Spleen (tissue), 11 donors: ENCODE measurements at regions not wholly inside any gene's neighbourhood (a gene's known extent, or its start where the extent isn't known, plus 50 kb on each side); places are given as distances from the start of the nearest gene placed in this dataset.

ENCODE experiments used
- DNase-seq: peaks from one replicate; pipeline ENCODE4 v3.0.0-alpha.2; 2020
- H3K27ac ChIP-seq, 8 donors: fragments of 200-600 bp; sonication (generic) in 7 of 8; 1 replicate in 4 of 8; 2 replicates in 4 of 8; pipeline versions ENCODE4 v1.5.0 to v1.8.0; 2016 to 2021; ENCODE audit warnings: inconsistent platforms in 4 of 8, mild to moderate bottlenecking in 4 of 8, moderate library complexity in 1 of 8
- H3K27me3 ChIP-seq, 7 donors: fragments of 200-600 bp; sonication (generic) in 6 of 7; replicated peaks in 1 of 7; 1 replicate in 4 of 7; 2 replicates in 3 of 7; pipeline versions ENCODE4 v1.5.0 to v1.8.0; 2016 to 2021; ENCODE audit warnings: inconsistent platforms in 3 of 7, mild to moderate bottlenecking in 1 of 7
- H3K36me3 ChIP-seq, 6 donors: fragments of 200-600 bp; sonication (generic) in 5 of 6; 1 replicate in 4 of 6; 2 replicates in 2 of 6; pipeline versions ENCODE4 v1.5.0 to v1.8.0; 2016 to 2021; ENCODE audit warnings: inconsistent platforms in 2 of 6
- H3K4me1 ChIP-seq, 6 donors: fragments of 200-600 bp; sonication (generic) in 5 of 6; 1 replicate in 3 of 6; 2 replicates in 3 of 6; pipeline versions ENCODE4 v1.5.0 to v1.8.0; 2016 to 2021; ENCODE audit warnings: inconsistent platforms in 3 of 6
- H3K4me3 ChIP-seq, 8 donors: fragments of 200-600 bp; sonication (generic) in 7 of 8; 1 replicate in 4 of 8; 2 replicates in 4 of 8; pipeline versions ENCODE4 v1.5.0 to v1.8.0; 2016 to 2021; ENCODE audit warnings: inconsistent platforms in 4 of 8, mild to moderate bottlenecking in 4 of 8, moderate library complexity in 2 of 8
- H3K9me3 ChIP-seq, 8 donors: fragments of 200-600 bp; sonication (generic) in 7 of 8; 1 replicate in 4 of 8; 2 replicates in 4 of 8; pipeline versions ENCODE4 v1.5.0 to v1.8.0; 2016 to 2021; ENCODE audit warnings: inconsistent platforms in 4 of 8
- POLR2A ChIP-seq, 3 donors: fragments of 450-650 bp; IDR thresholded peaks; one replicate each; pipeline ENCODE4 v1.5.1; 2017; ENCODE audit warnings: antibody characterized with exemption in 3 of 3, mild to moderate bottlenecking in 1 of 3
- POLR2AphosphoS5 ChIP-seq, 3 donors: sonication (generic); formaldehyde crosslinking; IDR thresholded peaks; one replicate each; pipeline ENCODE4 v1.5.1; 2017; ENCODE audit warnings: antibody characterized with exemption in 3 of 3
- WGBS, 5 donors: extraction: QIAGEN DNeasy Blood & Tissue Kit in 3 of 5; methylation state at CpG; one replicate each; pipeline versions ENCODE4 v1.1.5 to v1.1.7; 2013 to 2018; 5-methylcytosine and 5-hydroxymethylcytosine counted together
- intact Hi-C: fragments of 100-400 bp; cut with DNase I; formaldehyde crosslinking; loops from one replicate; pipeline ENCODE4 v1.15.0; 2023; ENCODE audit warnings: low total_unique reads
- TF ChIP-seq, protein P1 (sequence below), 11 experiments: fragments of 200-600 bp in 7 of 11; fragments of 450-650 bp in 4 of 11; sonication (generic) in 4 of 11; IDR thresholded peaks in 8 of 11; conservative IDR thresholded peaks in 3 of 11; 1 replicate in 7 of 11; 2 replicates in 4 of 11; pipeline versions ENCODE4 v1.4.0 to v1.8.0; 2016 to 2021; ENCODE audit warnings: antibody characterized with exemption in 11 of 11, inconsistent platforms in 4 of 11, mild to moderate bottlenecking in 1 of 11
- donor health status: healthy with polysubstance abuse.
- donor health status: DM: no; HTN: no; CAD: no; lungs with moderate emphysema.
- donor health status: DM: no; HTN: no; CAD: no.
- donor health status: Bipolar disorder and iron deficiency.
- donor health status: healthy.
- donor health status: DM: no; HTN: no; CAD: no.
- donor health status: DM: yes; HTN: yes; CAD: no.

DNA sequence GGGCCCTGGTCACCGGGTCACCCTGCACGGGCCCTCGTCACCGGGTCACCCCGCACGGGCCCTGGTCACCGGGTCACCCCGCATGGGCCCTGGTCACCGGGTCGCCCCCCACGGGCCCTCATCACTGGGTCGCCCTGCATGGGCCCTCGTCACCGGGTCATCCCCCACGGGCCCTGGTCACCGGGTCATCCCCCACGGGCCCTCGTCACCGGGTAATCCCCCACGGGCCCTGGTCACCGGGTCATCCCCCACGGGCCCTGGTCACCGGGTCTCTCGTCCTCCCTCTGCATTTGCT lies 77.6 kb downstream of the RIPK4 start:
- Histone ChIP-seq H3K27ac (no peak overlapping the region), H3K4me3 (no peak overlapping the region), H3K9me3 (peaks cover 0 to 4% (median 0%) of the 10 kb centered on the region in 8 donors), H3K27me3 (peaks cover 0 to 51% (median 0%) of the 10 kb centered on the region in 7 donors), H3K4me1 (no peaks in the 10 kb centered on the region), H3K36me3 (no peaks in the 10 kb centered on the region)
- WGBS, 5 donors, result 91 to 95% (median 92%) methylated on average over 14 to 24 of the region's 24 CpGs
- intact Hi-C loops, result no loop called here
- no peak for DNase-seq
- TF ChIP-seq POLR2AphosphoS5 (IDR thresholded peaks at IDR 0.05) (no peak), POLR2A (IDR thresholded peaks at IDR 0.05) (no peak)
- TF ChIP-seq, protein P1, sequence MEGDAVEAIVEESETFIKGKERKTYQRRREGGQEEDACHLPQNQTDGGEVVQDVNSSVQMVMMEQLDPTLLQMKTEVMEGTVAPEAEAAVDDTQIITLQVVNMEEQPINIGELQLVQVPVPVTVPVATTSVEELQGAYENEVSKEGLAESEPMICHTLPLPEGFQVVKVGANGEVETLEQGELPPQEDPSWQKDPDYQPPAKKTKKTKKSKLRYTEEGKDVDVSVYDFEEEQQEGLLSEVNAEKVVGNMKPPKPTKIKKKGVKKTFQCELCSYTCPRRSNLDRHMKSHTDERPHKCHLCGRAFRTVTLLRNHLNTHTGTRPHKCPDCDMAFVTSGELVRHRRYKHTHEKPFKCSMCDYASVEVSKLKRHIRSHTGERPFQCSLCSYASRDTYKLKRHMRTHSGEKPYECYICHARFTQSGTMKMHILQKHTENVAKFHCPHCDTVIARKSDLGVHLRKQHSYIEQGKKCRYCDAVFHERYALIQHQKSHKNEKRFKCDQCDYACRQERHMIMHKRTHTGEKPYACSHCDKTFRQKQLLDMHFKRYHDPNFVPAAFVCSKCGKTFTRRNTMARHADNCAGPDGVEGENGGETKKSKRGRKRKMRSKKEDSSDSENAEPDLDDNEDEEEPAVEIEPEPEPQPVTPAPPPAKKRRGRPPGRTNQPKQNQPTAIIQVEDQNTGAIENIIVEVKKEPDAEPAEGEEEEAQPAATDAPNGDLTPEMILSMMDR (IDR thresholded peaks at IDR 0.05 in 8 of 11, conservative IDR thresholded peaks at IDR 0.05 in 3 of 11), result no peak

DNA sequence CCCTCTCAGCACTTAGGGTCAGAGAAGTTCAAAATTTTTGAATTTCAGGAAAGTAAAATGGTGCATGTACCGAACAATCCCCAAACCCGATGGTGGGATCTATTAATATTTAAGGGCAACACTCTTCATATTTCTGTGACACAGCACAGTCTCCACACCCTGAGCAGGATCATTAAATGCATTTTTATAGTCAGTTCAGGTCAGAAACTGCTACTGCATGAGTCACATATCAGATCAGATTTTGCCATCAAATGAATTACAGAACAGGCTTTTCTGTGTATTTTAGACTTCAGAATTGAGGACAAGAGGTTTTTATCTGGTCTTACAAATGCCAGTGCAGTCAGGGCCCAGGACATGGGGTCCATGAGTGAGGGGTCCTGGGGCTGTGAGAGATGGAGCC lies 79.2 kb downstream of the RIPK4 start:
- H3K4me3 ChIP-seq, result no peak overlapping the region
- peaks cover 0 to 57% (median 0%) of the 10 kb centered on the region in 7 donors for H3K27me3 ChIP-seq
- TF ChIP-seq POLR2AphosphoS5 (IDR thresholded peaks at IDR 0.05) (no peak), POLR2A (IDR thresholded peaks at IDR 0.05) (no peak)
- TF ChIP-seq, protein P1 (IDR thresholded peaks at IDR 0.05 in 8 of 11, conservative IDR thresholded peaks at IDR 0.05 in 3 of 11), result no peak
- peaks cover 0 to 4% (median 0%) of the 10 kb centered on the region in 8 donors for H3K9me3 ChIP-seq
- WGBS, 5 donors, result 88 to 98% (median 97%) methylated on average over 2 of the region's 2 CpGs
- H3K27ac ChIP-seq, result no peak overlapping the region
- DNase-seq, result no peak
- no peaks in the 10 kb centered on the region for H3K36me3 ChIP-seq
- no peaks in the 10 kb centered on the region for H3K4me1 ChIP-seq
- intact Hi-C loops, result no loop called here

DNA sequence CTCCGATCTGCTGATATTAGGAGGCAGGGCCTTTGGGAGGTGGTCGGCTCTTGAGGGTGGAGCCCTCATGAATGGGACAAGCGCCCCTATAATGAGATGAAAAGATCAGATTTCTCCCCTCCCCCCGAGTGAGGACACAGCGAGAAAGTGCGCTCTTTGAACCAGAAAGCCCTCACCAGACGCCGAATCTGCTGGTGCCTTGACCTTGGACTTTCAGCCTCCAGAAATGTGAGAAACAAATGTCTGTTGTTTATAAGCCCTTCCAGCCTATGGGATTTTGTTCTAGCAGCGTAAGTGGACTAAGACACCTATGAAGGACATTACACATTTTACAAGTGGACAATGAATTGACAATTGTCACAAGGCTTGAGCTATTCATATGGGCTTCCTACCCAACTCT lies 80.2 kb downstream of the RIPK4 start:
- intact Hi-C loops, result no loop called here
- no peak for DNase-seq
- TF ChIP-seq POLR2A (IDR thresholded peaks at IDR 0.05) (no peak), POLR2AphosphoS5 (IDR thresholded peaks at IDR 0.05) (no peak)
- TF ChIP-seq, protein P1 (IDR thresholded peaks at IDR 0.05 in 8 of 11, conservative IDR thresholded peaks at IDR 0.05 in 3 of 11), result no peak

DNA sequence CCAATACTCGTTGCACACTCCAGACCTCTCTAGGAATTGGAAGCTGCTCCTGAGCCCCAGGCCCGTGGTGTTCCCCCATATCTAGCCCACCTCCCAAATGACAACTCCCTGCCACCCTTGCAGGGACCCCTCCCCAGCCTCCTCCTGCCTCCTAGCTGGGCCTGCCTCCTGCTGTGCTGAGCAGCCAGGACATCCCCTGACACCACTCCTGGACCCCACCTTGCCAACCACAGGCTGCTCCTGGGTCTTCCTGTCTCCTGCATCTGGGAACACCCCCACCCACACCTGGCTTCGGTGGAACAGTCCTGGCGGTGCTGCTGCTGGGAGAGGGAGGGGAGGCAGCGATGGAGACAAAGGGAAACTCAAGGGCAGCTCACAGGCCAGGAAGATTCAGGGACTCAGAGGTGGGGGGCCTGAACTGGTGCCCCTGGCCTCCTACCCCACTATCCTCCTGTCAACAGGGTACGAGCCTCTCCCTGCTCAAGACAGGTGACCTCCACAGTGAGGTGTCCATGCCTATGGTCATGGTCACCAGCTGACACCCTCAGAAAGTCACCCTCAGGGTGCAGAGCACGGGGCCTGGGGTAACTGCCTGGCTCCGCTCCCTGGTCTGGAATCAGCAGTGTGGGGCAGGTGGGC lies 81.2 kb downstream of the RIPK4 start:
- Histone ChIP-seq H3K27ac (no peak overlapping the region), H3K4me3 (no peak overlapping the region), H3K4me1 (no peaks in the 10 kb centered on the region), H3K27me3 (peaks cover 0 to 61% (median 0%) of the 10 kb centered on the region in 7 donors), H3K9me3 (peaks cover 0 to 4% (median 0%) of the 10 kb centered on the region in 8 donors), H3K36me3 (no peaks in the 10 kb centered on the region)
- 73 to 85% (median 79%) methylated on average over 6 to 8 of the region's 8 CpGs for WGBS, 5 donors
- intact Hi-C loops, result no loop called here
- TF ChIP-seq POLR2AphosphoS5 (IDR thresholded peaks at IDR 0.05) (no peak), POLR2A (IDR thresholded peaks at IDR 0.05) (no peak)
- TF ChIP-seq, protein P1 (IDR thresholded peaks at IDR 0.05 in 8 of 11, conservative IDR thresholded peaks at IDR 0.05 in 3 of 11), result no peak
- DNase-seq, result no peak

More for the DNA sequence above, 80.2 kb downstream of the RIPK4 start:
- Histone ChIP-seq H3K36me3 (no peaks in the 10 kb centered on the region), H3K27ac (no peak overlapping the region), H3K9me3 (peaks cover 0 to 4% (median 0%) of the 10 kb centered on the region in 8 donors), H3K27me3 (peaks cover 0 to 58% (median 0%) of the 10 kb centered on the region in 7 donors), H3K4me3 (no peak overlapping the region), H3K4me1 (no peaks in the 10 kb centered on the region)
- WGBS, 5 donors, result 67 to 90% (median 81%) methylated on average over 9 of the region's 9 CpGs
